B cell (primary cell): ENCODE measurements at regions not wholly inside any gene's neighbourhood (a gene's known extent, or its start where the extent isn't known, plus 50 kb on each side); places are given as distances from the start of the nearest gene placed in this dataset.

ENCODE experiments used
- ATAC-seq: fragments of 200-7000 bp; cut with Tn5 transposase; one replicate; pipeline ENCODE4 v1.10.0; 2021; ENCODE audit warnings: low read depth, mild to moderate bottlenecking, moderate number of reproducible peaks, moderate library complexity
- CTCF ChIA-PET: fragments of 350-600 bp; sonication (Branson Sonifier 250); formaldehyde crosslinking; loops from one replicate; lab custom pipeline; 2021; ENCODE audit warnings: antibody characterized with exemption, inconsistent platforms; lab: Charles Lee
- POLR2A ChIA-PET: fragments of 350-600 bp; sonication (Branson Sonifier 250); formaldehyde crosslinking; loops from one replicate; lab custom pipeline; 2021; ENCODE audit warnings: antibody characterized with exemption; lab: Charles Lee
- DNase-seq: peaks from one replicate; pipeline ENCODE4 v3.0.0; 2013
- H2AFZ ChIP-seq: 2 replicates; pipeline ENCODE4 v1.6.1; 2012; ENCODE audit warnings: mild to moderate bottlenecking, low read depth, low read length; ENCODE audit not compliant: insufficient read depth, poor library complexity, severe bottlenecking
- H3K27ac ChIP-seq, 2 donors: 1 replicate in 1 of 2; 2 replicates in 1 of 2; pipeline ENCODE4 v1.5.1; 2012 to 2013; ENCODE audit warnings: low read length in 2 of 2, mild to moderate bottlenecking in 2 of 2, moderate library complexity in 1 of 2
- H3K27me3 ChIP-seq, 4 experiments: fragments of 200-600 bp in 1 of 4; sonication (generic) in 1 of 4; replicated peaks in 1 of 4; 1 replicate in 2 of 4; 2 replicates in 2 of 4; pipeline versions ENCODE4 v1.6.1 to v1.7.0; 2013 to 2016; ENCODE audit warnings: low read length in 3 of 4, mild to moderate bottlenecking in 2 of 4, mixed read lengths in 1 of 4, moderate library complexity in 1 of 4; ENCODE audit not compliant: insufficient read depth in 4 of 4, control insufficient read depth in 3 of 4; ENCODE audit errors: control extremely low read depth in 1 of 4
- H3K36me3 ChIP-seq, 2 experiments: replicated peaks in 1 of 2; 1 replicate in 1 of 2; 2 replicates in 1 of 2; pipeline versions ENCODE4 v1.6.1 to v1.7.1; 2013; ENCODE audit warnings: low read length in 1 of 2; ENCODE audit not compliant: insufficient read depth in 2 of 2, control insufficient read depth in 1 of 2; ENCODE audit errors: control extremely low read depth in 1 of 2, extremely low read depth in 1 of 2
- H3K4me1 ChIP-seq, 2 donors: fragments of 200-600 bp in 1 of 2; sonication (generic) in 1 of 2; 1 replicate in 1 of 2; 2 replicates in 1 of 2; pipeline versions ENCODE4 v1.5.1 to v1.6.1; 2013 to 2017; ENCODE audit warnings: low read length in 2 of 2; ENCODE audit not compliant: control insufficient read depth in 2 of 2, insufficient read depth in 2 of 2
- H3K4me2 ChIP-seq: replicated peaks from 2 replicates; pipeline ENCODE3; 2012; ENCODE audit warnings: mild to moderate bottlenecking, low read depth, low read length; ENCODE audit not compliant: poor library complexity, severe bottlenecking
- H3K4me3 ChIP-seq, 5 experiments: fragments of 200-600 bp in 1 of 5; sonication (generic) in 1 of 5; 1 replicate in 3 of 5; 2 replicates in 2 of 5; pipeline versions ENCODE4 v1.5.1 to v1.7.0; 2011 to 2016; ENCODE audit warnings: low read length in 4 of 5, mild to moderate bottlenecking in 4 of 5, low read depth in 2 of 5, control low read depth in 1 of 5, moderate library complexity in 1 of 5; ENCODE audit not compliant: insufficient read depth in 1 of 5; ENCODE audit errors: control extremely low read depth in 1 of 5, extremely low read depth in 1 of 5
- H3K79me2 ChIP-seq: fragments of 200-600 bp; sonication (generic); one replicate; pipeline ENCODE4 v1.6.0; 2016; ENCODE audit warnings: low read length; ENCODE audit not compliant: control insufficient read depth, insufficient read depth
- H3K9ac ChIP-seq: fragments of 200-600 bp; sonication (generic); 2 replicates; pipeline ENCODE4 v1.6.1; 2017; ENCODE audit warnings: mild to moderate bottlenecking, low read length, moderate library complexity
- H3K9me3 ChIP-seq, 3 donors: one replicate each; pipeline versions ENCODE4 v1.6.1 to v1.7.1; 2013; ENCODE audit warnings: low read length in 2 of 3; ENCODE audit not compliant: control insufficient read depth in 2 of 3, insufficient read depth in 1 of 3; ENCODE audit errors: control extremely low read depth in 1 of 3
- H4K20me1 ChIP-seq: 2 replicates; pipeline ENCODE4 v1.6.0; 2012; ENCODE audit warnings: mild to moderate bottlenecking, low read length; ENCODE audit not compliant: insufficient read depth, control insufficient read depth, poor library complexity, severe bottlenecking
- H3K27ac Mint-ChIP-seq: one replicate; pipeline ENCODE4 v1.8.0; 2021; ENCODE audit warnings: mixed read lengths
- H3K27me3 Mint-ChIP-seq: one replicate; pipeline ENCODE4 v1.8.0; 2021; ENCODE audit warnings: mixed read lengths
- H3K4me1 Mint-ChIP-seq: one replicate; pipeline ENCODE4 v1.8.0; 2021; ENCODE audit warnings: mixed read lengths
- H3K4me3 Mint-ChIP-seq: one replicate; pipeline ENCODE4 v1.8.0; 2021; ENCODE audit warnings: mixed read lengths
- H3K9me3 Mint-ChIP-seq: one replicate; pipeline ENCODE4 v1.8.0; 2022; ENCODE audit warnings: mixed read lengths; ENCODE audit not compliant: insufficient read depth
- CTCF ChIP-seq: fragments of 200-600 bp; IDR thresholded peaks from one replicate; pipeline ENCODE4 v1.8.0; 2022; ENCODE audit warnings: antibody characterized with exemption, mild to moderate bottlenecking
- EZH2 ChIP-seq: IDR thresholded peaks from 2 replicates; pipeline ENCODE4 v1.6.1; 2012; ENCODE audit warnings: borderline replicate concordance, low read depth, mild to moderate bottlenecking, moderate library complexity, low read length; ENCODE audit not compliant: insufficient read depth, poor library complexity, severe bottlenecking
- WGBS: methylation state at CpG from one replicate; pipeline ENCODE4 v1.1.5; 2013; ENCODE audit warnings: missing lambda C conversion rate; ENCODE audit not compliant: insufficient coverage; 5-methylcytosine and 5-hydroxymethylcytosine counted together
- intact Hi-C: fragments of 100-400 bp; cut with micrococcal nuclease; formaldehyde crosslinking; loops from one replicate; pipeline ENCODE4 v1.10.0; 2022

DNA sequence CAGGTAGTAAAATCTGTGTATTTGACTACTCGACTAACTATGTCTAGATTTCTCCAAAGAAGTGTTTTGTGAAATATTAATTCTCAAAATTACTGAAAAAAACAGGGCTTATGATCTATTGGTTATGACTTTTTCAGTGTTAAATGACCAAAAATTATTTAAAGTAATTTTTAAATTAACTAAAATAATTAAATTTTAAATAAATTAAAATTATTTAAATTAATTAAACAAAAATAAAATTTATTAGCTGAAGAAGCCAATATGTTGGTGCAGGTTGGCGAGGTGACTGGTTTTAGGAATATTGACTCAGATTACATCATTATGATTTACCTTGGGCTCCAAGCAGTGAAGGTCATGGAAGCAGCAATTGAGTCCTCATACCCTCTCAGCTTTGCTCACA, 483.2 kb downstream of the PTPRC start:
- H2AFZ ChIP-seq = no peak overlapping the region
- no CpG with 5 or more reads among the region's 2 CpGs for WGBS

More for the DNA sequence above, 483.2 kb downstream of the PTPRC start:
- H3K79me2 ChIP-seq = no peaks in the 10 kb centered on the region
- no peak for TF ChIP-seq EZH2
- no peak for TF ChIP-seq CTCF
- DNase-seq (no peak), ATAC-seq (no peak)
- H3K27ac ChIP-seq = no peak overlapping the region
- Mint-ChIP-seq H3K4me1 (no peaks in the 10 kb centered on the region), H3K4me3 (no peak overlapping the region), H3K9me3 (no peaks in the 10 kb centered on the region), H3K27me3 (no peaks in the 10 kb centered on the region), H3K27ac (no peak overlapping the region)
- no peaks in the 10 kb centered on the region for H3K9me3 ChIP-seq
- H3K4me3 ChIP-seq = no peak overlapping the region
- no peak overlapping the region for H3K4me2 ChIP-seq
- H3K9ac ChIP-seq = no peak overlapping the region
- H3K27me3 ChIP-seq = no peaks in the 10 kb centered on the region
- no peaks in the 10 kb centered on the region for H3K36me3 ChIP-seq
- ChIA-PET POLR2A (no interaction called here), CTCF (interaction anchor here (1.5 to 3.4 kb wide), 2 partner anchors 9 to 429 kb away, joined by 3 to 12 read pairs; no protein-coding TSS in a partner anchor)
- intact Hi-C loops = no loop called here
- H4K20me1 ChIP-seq = no peaks in the 10 kb centered on the region
- no peaks in the 10 kb centered on the region for H3K4me1 ChIP-seq
